Osteocyte (in vitro differentiated cells): ENCODE measurements at regions not wholly inside any gene's neighbourhood (a gene's known extent, or its start where the extent isn't known, plus 50 kb on each side); places are given as distances from the start of the nearest gene placed in this dataset.

ENCODE experiments used
- DNase-seq: peaks from one replicate; pipeline ENCODE4 v3.0.0; 2021; ENCODE audit warnings: mixed read lengths; ENCODE audit not compliant: unreplicated experiment; ENCODE audit errors: extremely low spot score
- H3K27ac Mint-ChIP-seq: one replicate; pipeline ENCODE4 v1.8.0; 2021; ENCODE audit warnings: mild to moderate bottlenecking, mixed read lengths; ENCODE audit not compliant: unreplicated experiment
- H3K27me3 Mint-ChIP-seq: one replicate; pipeline ENCODE4 v1.8.0; 2021; ENCODE audit warnings: mixed read lengths; ENCODE audit not compliant: unreplicated experiment
- H3K36me3 Mint-ChIP-seq: one replicate; pipeline ENCODE4 v1.8.0; 2021; ENCODE audit warnings: mixed read lengths; ENCODE audit not compliant: unreplicated experiment
- H3K4me1 Mint-ChIP-seq: one replicate; pipeline ENCODE4 v1.8.0; 2021; ENCODE audit warnings: mixed read lengths; ENCODE audit not compliant: unreplicated experiment
- H3K4me3 Mint-ChIP-seq: one replicate; pipeline ENCODE4 v1.8.0; 2021; ENCODE audit warnings: mild to moderate bottlenecking, moderate library complexity, mixed read lengths; ENCODE audit not compliant: unreplicated experiment
- H3K9me3 Mint-ChIP-seq: one replicate; pipeline ENCODE4 v1.8.0; 2021; ENCODE audit warnings: mixed read lengths; ENCODE audit not compliant: unreplicated experiment
- CTCF ChIP-seq: fragments of 200-600 bp; sonication (generic); IDR thresholded peaks from 2 replicates; pipeline ENCODE4 v1.5.0; 2021; ENCODE audit warnings: antibody characterized with exemption, mild to moderate bottlenecking, moderate library complexity

- TF ChIP-seq CTCF, result no peak
- peaks cover 4% of the 10 kb centered on the region for H3K9me3 Mint-ChIP-seq
- no peak overlapping the region for H3K4me3 Mint-ChIP-seq
- no peak for DNase-seq
- no peaks in the 10 kb centered on the region for H3K36me3 Mint-ChIP-seq
- H3K27me3 Mint-ChIP-seq, result no peaks in the 10 kb centered on the region
- no peaks in the 10 kb centered on the region for H3K4me1 Mint-ChIP-seq
- H3K27ac Mint-ChIP-seq, result no peak overlapping the region
These were observed 583.9 kb downstream of the MCTP2 start for GRCh38 chr15:94815110-94815731.

GRCh38 chr15:94815914-94816313 is 584.6 kb downstream of the MCTP2 start:
- Mint-ChIP-seq H3K4me3 (no peak overlapping the region), H3K36me3 (no peaks in the 10 kb centered on the region), H3K4me1 (no peaks in the 10 kb centered on the region), H3K27ac (no peak overlapping the region), H3K9me3 (no peaks in the 10 kb centered on the region), H3K27me3 (no peaks in the 10 kb centered on the region)
- TF ChIP-seq CTCF, result no peak
- DNase-seq, result no peak

GRCh38 chr15:94829887-94830884 is 598.8 kb downstream of the MCTP2 start:
- Mint-ChIP-seq H3K9me3 (peaks cover 10% of the 10 kb centered on the region), H3K4me1 (no peaks in the 10 kb centered on the region), H3K27ac (no peak overlapping the region), H3K36me3 (no peaks in the 10 kb centered on the region), H3K27me3 (no peaks in the 10 kb centered on the region), H3K4me3 (no peak overlapping the region)
- no peak for DNase-seq
- TF ChIP-seq CTCF, result no peak

- H3K36me3 Mint-ChIP-seq, result no peaks in the 10 kb centered on the region
- no peaks in the 10 kb centered on the region for H3K27me3 Mint-ChIP-seq
- H3K4me1 Mint-ChIP-seq, result no peaks in the 10 kb centered on the region
- no peak overlapping the region for H3K4me3 Mint-ChIP-seq
- peaks cover 4% of the 10 kb centered on the region for H3K9me3 Mint-ChIP-seq
- no peak overlapping the region for H3K27ac Mint-ChIP-seq
- DNase-seq, result no peak
- TF ChIP-seq CTCF, result no peak
These were observed 602.6 kb downstream of the MCTP2 start for GRCh38 chr15:94834000-94834399.

- Mint-ChIP-seq H3K4me3 (no peak overlapping the region), H3K4me1 (no peaks in the 10 kb centered on the region), H3K27ac (no peak overlapping the region), H3K27me3 (no peaks in the 10 kb centered on the region), H3K9me3 (peaks cover 4% of the 10 kb centered on the region), H3K36me3 (no peaks in the 10 kb centered on the region)
- DNase-seq, result no peak
- TF ChIP-seq CTCF, result no peak
These were observed 603.1 kb downstream of the MCTP2 start for GRCh38 chr15:94834494-94834893.
